Smooth muscle cell of the brain vasculature (primary cell): ENCODE measurements at regions not wholly inside any gene's neighbourhood (a gene's known extent, or its start where the extent isn't known, plus 50 kb on each side); places are given as distances from the start of the nearest gene placed in this dataset.

Source experiments
- DNase-seq: peaks from one replicate; pipeline ENCODE4 v3.0.0-alpha.2; 2012; ENCODE audit warnings: low read depth, low spot score

DNA sequence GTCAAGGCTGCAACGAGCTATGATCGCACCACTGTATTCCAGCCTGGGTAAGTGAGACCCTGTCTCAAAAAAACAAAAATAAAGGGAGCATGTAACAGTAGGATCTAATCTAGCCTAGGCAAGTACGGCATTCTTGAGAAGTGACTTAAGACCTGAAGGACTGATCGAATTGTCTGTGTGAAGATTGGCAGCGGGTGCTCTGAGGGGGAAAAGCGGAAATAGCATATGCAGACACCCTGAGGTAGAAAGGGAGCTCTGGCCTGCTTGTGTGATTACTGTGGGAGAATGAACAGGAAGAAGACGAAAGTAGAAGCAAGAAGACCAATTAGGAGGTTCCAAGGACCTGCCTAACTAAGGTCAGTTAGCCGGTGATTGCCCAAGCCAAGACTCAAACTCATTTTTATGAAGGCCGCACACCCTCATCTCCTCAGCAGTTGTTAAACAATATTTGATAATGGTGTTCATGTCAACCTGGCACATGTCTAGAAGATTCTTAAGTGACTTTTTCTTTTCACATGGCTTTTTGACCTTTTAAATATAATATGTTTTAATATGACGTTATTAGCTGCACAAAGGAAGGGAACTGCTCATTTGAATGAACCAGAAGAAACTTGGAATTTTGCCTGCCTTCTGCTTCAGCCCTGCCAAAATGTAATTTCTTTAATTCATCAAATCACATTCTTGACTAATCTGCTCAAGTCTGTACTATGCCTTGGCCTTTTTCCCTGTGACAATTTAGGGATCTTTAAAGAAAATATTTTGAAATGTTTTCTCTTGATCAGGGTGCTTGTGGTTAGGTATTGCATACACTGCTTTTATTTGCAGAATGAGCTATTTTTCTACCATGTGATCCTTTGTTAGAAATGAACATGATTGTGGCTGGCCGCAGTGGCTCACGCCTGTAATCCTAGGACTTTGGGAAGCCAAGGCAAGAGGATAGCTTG is 289.2 kb upstream of the DMRT1 start:
- DNase-seq = no peak

DNA sequence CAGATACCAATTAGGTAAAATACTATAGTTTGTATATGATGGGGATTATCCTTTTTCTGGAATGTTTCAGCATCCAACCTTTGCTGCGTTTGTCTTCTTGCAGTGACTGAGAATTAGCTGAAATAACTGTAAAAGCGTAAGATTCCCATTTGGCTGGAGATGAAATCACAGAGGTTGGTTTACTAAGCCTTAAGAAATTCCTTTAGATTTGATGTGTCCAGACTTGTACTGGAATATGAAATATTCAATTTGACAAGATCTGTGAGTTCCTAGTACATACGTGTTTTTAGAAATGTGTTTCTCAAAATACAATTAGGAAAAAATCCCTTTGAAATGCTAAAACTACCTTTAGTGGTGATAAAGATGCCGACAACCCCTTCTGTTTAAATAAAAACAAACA is 286.0 kb upstream of the DMRT1 start:
- no peak for DNase-seq

- DNase-seq = no peak
These were observed 285.3 kb upstream of the DMRT1 start for GRCh38 chr9:556199-556598.

GRCh38 chr9:556675-557074 is 284.8 kb upstream of the DMRT1 start:
- DNase-seq = no peak

- no peak for DNase-seq
These were observed 283.8 kb upstream of the DMRT1 start for GRCh38 chr9:557601-558201.

DNA sequence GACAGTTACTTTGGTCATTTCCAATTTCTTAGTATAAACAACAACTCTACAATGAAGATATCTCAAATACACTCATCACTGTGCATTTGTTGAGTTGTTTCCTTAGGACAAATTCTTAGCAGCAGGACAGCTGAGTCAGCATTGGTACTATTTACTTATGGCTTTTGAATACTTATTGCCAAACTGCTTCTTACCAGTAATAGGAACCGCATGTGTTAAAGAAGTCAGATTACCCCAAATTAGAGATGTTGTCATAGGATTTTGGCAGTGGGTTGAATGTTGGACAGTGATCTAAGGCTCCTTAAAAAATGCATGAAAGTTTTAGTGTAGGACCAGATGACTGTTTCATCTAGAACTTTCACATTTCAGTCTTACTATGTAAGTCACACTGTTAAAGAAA is 280.1 kb upstream of the DMRT1 start:
- DNase-seq = no peak

DNA sequence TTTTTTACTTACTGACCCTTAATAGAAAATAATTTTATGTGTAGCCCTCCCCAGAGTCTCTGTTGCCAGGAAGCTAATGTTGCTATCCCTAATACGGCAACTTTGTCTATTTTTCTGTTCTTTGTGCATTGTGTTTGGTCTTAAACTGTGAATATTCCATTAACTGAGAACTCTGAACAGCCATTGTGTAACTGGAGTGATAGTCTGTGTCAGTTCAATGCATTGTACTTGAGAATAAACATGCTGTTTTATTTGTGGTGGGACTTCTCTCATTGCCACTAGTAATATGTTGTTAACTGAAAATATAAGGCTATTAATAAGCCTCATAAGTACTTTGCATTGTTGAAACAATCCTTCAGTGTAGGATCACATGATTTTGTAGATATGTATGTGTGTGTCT is 278.3 kb upstream of the DMRT1 start:
- no peak for DNase-seq

DNA sequence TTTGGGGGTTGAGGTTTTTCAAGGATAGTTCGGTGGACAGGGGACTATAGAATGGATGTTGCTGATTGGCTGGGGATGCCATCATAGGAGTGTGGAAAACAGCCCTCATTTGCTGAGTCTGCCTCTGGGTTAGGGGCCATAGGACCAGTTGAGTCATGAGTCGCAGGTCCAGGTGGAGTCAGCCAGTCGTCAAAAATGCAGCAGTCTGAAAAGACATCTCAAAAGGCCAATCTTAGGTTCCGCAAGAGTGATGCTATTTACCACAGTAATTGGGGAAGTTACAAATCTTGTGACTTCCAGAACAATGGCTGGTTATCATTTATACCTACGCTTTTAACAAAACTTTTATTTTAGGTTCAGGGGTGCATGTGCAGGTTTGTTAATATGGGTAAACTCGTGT is 276.0 kb upstream of the DMRT1 start:
- DNase-seq = no peak

- no peak for DNase-seq
These were observed 274.3 kb upstream of the DMRT1 start for GRCh38 chr9:567128-567746.

GRCh38 chr9:567747-568305 is 273.7 kb upstream of the DMRT1 start:
- DNase-seq = no peak

DNA sequence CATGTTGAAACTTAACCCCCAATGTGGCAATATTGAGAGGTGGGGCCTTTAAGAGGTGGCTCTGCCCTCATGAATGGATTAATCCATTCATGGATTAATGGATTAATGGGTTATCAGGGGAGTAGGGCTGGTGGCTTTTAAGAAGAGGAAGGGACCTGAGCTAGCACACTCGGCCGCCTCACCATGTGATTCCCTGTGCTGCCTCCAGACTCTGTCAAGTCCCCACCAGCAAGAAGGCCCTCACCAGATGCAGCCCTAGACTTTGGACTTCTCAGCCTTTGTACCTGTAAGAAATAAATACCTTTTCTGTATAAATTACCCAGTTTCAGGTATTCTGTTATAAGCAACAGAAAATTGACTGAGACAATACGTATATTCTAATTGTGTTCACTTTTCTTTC is 272.2 kb upstream of the DMRT1 start:
- DNase-seq = no peak

DNA sequence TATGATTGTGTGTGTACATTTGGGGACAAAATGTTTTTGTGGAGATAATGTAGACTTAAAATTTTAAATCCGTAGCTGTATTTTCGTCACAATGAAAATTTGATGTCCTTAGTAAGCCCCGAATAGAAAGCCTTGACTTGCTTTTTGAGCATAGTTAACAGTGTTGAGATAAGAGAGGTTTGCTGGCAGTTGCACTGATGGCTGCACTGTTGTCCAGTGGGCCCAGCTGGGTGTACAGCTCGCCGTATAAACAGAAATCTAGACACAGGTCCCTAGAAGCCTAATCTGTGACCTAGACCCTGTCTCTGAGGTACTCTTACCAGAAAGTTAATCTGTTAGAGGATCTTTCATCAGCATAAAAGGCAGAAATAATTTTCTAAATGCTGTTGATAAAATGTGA is 271.3 kb upstream of the DMRT1 start:
- DNase-seq = no peak

DNA sequence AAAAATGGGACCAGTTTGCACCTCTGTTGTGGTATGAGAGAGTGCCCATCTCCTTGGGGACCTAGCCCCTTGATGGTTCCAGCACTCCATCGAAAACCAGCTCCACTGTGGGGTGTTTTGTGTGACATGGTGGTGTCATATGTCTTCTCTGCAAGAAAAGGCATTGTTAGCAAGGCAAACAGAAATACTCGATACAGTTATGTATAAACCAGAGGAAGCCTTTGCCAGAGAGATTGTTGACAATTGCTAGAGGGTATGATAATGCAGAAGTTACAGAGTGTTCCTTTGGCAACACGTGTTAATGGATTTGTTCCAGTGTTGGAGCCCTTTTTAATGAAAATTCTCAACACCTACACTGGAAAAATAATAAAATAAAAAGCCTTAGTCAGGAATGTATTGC is 270.4 kb upstream of the DMRT1 start:
- DNase-seq = no peak

DNA sequence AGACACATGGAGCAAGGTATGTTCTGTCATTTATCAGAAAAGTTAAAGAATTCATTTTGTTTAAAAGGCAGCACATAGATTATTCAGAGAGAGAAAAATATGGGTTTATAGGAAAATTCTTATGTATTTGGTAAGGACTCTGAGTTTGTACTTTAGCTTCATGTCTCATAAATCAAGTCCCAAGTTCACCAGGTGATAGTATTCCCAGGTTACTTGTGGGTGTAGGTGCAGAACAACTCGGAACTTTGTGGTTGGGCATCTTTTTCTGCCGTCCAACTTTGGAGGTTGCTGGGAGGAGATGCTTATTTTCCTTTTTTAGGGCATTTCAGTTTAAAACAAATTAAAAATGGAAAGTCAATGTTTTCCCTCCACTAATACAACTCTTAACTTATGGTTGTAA is 269.8 kb upstream of the DMRT1 start:
- no peak for DNase-seq

- no peak for DNase-seq
These were observed 267.6 kb upstream of the DMRT1 start for GRCh38 chr9:573691-574410.

- DNase-seq = no peak
These were observed 266.4 kb upstream of the DMRT1 start for GRCh38 chr9:575139-575538.

- no peak for DNase-seq
These were observed 260.7 kb upstream of the DMRT1 start for GRCh38 chr9:580652-581342.

DNA sequence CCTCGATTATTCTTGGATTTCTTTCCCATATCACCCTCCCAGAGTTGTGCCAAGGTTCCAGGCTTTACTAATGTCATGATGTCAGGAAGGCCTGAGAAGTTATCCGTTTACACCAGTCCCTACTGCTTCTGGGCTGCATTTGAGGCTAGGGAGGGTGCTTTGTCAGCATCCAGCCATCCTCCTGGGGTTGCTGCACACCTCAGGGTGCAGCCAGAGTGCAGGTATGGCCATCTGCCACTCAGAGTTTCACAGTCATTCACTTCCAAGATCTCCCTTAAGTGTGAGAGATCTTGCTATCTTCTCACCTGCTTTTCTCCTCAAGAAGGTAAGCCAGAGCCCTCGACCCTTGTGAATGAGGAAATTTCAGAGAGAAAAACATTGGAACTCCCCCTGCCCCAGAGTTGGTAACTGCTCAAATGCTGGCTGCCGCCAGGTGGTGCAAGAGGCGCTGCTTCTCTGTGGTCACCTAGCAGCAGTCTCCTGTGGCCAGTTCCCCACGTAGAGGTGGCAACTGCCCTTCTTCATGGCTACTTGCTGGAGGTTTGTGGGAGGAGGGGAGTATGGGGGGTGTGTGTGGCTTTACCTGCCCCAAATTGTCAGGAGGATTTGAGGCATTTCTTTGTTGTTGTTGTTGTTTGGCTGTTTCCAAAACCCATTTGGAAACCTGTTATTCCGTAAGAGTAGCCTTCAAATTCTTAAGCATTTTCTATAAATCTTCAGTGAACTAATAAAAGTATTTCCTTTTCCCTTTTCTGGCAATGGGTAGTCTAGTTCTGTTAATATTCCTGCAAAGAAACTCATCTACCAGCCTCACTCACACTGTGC is 259.6 kb upstream of the DMRT1 start:
- DNase-seq = no peak

GRCh38 chr9:582775-583174 is 258.7 kb upstream of the DMRT1 start:
- DNase-seq = no peak

- DNase-seq = no peak
These were observed 254.0 kb upstream of the DMRT1 start for GRCh38 chr9:587527-587926.
